HepG2 (cell line): ENCODE measurements at regions not wholly inside any gene's neighbourhood (a gene's known extent, or its start where the extent isn't known, plus 50 kb on each side); places are given as distances from the start of the nearest gene placed in this dataset.

Source experiments
- ATAC-seq: fragments of 200-7000 bp; cut with Tn5 transposase; 3 replicates; pipeline ENCODE4 v1.9.1; 2020; ENCODE audit warnings: mild to moderate bottlenecking, moderate library complexity
- BruUV-seq: library from RNA; stranded (reverse); fragments of 400-500 nt; replicated peaks from 2 replicates; lab custom pipeline; 2021; lab: Mats Ljungman, UMichigan
- CTCF ChIA-PET: fragments of 300-600 bp; formaldehyde crosslinking; extraction: SDS; loops from one replicate; lab custom pipeline; 2021; ENCODE audit warnings: low total read pairs, inconsistent platforms, low intra/inter-chr PET ratio; lab: Yijun Ruan, JAX
- POLR2A ChIA-PET: fragments of 350-600 bp; sonication (Branson Sonifier 250); formaldehyde crosslinking; loops from one replicate; lab custom pipeline; 2020; ENCODE audit warnings: antibody characterized with exemption, inconsistent platforms; lab: Yijun Ruan, JAX
- DNase-seq: peaks from one replicate; pipeline ENCODE4 v3.0.0-alpha.2; 2015; ENCODE audit warnings: low spot score
- FAIRE-seq: peaks from 3 replicates; lab custom pipeline; 2011; peaks lifted over from hg19 to GRCh38; lab: Jason Lieb, UNC
- H2AFZ ChIP-seq: one replicate; pipeline ENCODE4 v1.6.1; 2011; ENCODE audit warnings: low read length, inconsistent platforms
- H3K27ac ChIP-seq: fragments of 300-600 bp; 3 replicates; pipeline ENCODE4 v1.8.0; 2011; ENCODE audit warnings: mixed run types, mild to moderate bottlenecking, mixed read lengths, low read length, inconsistent platforms; ENCODE audit not compliant: insufficient read depth; ENCODE audit errors: extremely low read length
- H3K27me3 ChIP-seq, 2 experiments: fragments of 200-600 bp in 1 of 2; 2 replicates in 1 of 2; 3 replicates in 1 of 2; pipeline versions ENCODE4 v1.6.0 to v1.8.0; 2011; ENCODE audit warnings: low read length in 2 of 2, mild to moderate bottlenecking in 2 of 2, moderate library complexity in 2 of 2, inconsistent platforms in 1 of 2; ENCODE audit not compliant: insufficient read depth in 2 of 2, control insufficient read depth in 1 of 2
- H3K36me3 ChIP-seq, 2 experiments: fragments of 200-600 bp in 1 of 2; replicated peaks in 1 of 2; 2 replicates in 1 of 2; 3 replicates in 1 of 2; pipeline versions ENCODE4 v1.5.1 to v1.8.0; 2011; ENCODE audit warnings: low read length in 2 of 2, inconsistent platforms in 1 of 2; ENCODE audit not compliant: insufficient read depth in 2 of 2, control insufficient read depth in 1 of 2
- H3K4me1 ChIP-seq: 2 replicates; pipeline ENCODE4 v1.5.1; 2012; ENCODE audit warnings: low read length, inconsistent platforms; ENCODE audit not compliant: insufficient read depth
- H3K4me2 ChIP-seq: 2 replicates; pipeline ENCODE4 v1.6.0; 2011; ENCODE audit warnings: low read depth, low read length, inconsistent platforms
- H3K4me3 ChIP-seq, 3 experiments: fragments of 200-600 bp in 1 of 3; sonication (generic), shearing (Covaris generic) in 1 of 3; replicated peaks in 1 of 3; 2 replicates each; pipeline ENCODE4 v1.5.1; 2011 to 2016; ENCODE audit warnings: low read length in 3 of 3, inconsistent platforms in 2 of 3, low read depth in 2 of 3, mild to moderate bottlenecking in 2 of 3, control low read depth in 1 of 3, mixed read lengths in 1 of 3; ENCODE audit not compliant: insufficient read depth in 1 of 3
- H3K79me2 ChIP-seq: one replicate; pipeline ENCODE4 v1.6.1; 2011; ENCODE audit warnings: low read length, inconsistent platforms; ENCODE audit not compliant: insufficient read depth
- H3K9ac ChIP-seq: 2 replicates; pipeline ENCODE4 v1.6.0; 2011; ENCODE audit warnings: mild to moderate bottlenecking, low read depth, low read length, inconsistent platforms; ENCODE audit not compliant: insufficient read depth
- H3K9me3 ChIP-seq: 2 replicates; pipeline ENCODE4 v1.5.1; 2012; ENCODE audit warnings: mild to moderate bottlenecking, low read length
- H4K20me1 ChIP-seq: 2 replicates; pipeline ENCODE4 v1.6.0; 2011; ENCODE audit warnings: inconsistent platforms, mild to moderate bottlenecking, low read length, moderate library complexity; ENCODE audit not compliant: insufficient read depth
- BORCS8-MEF2B ChIP-seq: sonication (generic); formaldehyde crosslinking; IDR thresholded peaks from 2 replicates; pipeline ENCODE4 v1.8.0; 2022; ENCODE audit warnings: mild to moderate bottlenecking, missing genetic modification reagents
- CHD4 ChIP-seq: fragments of 200-600 bp; sonication (generic); IDR thresholded peaks from 2 replicates; pipeline ENCODE4 v1.7.0; 2017; ENCODE audit warnings: mild to moderate bottlenecking, low read length, borderline replicate concordance
- GFI1 ChIP-seq: sonication (generic); formaldehyde crosslinking; IDR thresholded peaks from 2 replicates; pipeline ENCODE4 v1.5.0; 2020; ENCODE audit warnings: missing genetic modification reagents, mild to moderate bottlenecking, borderline replicate concordance
- HOMEZ ChIP-seq: IDR thresholded peaks from 2 replicates; pipeline ENCODE4 v1.6.1; 2016; ENCODE audit warnings: low read depth
- KDM6A ChIP-seq: IDR thresholded peaks from 2 replicates; pipeline ENCODE4 v1.6.1; 2016; ENCODE audit warnings: low read depth
- MAFK ChIP-seq, 2 experiments: IDR thresholded peaks in 1 of 2; conservative IDR thresholded peaks in 1 of 2; 2 replicates each; pipeline ENCODE4 v1.6.1; 2011; ENCODE audit warnings: improper control_type of control experiment in 2 of 2, low read length in 2 of 2
- ONECUT2 ChIP-seq: sonication (generic); formaldehyde crosslinking; IDR thresholded peaks from 2 replicates; pipeline ENCODE4 v1.4.0; 2020; ENCODE audit warnings: missing genetic modification reagents
- SMARCC2 ChIP-seq: fragments of 450-650 bp; IDR thresholded peaks from 2 replicates; pipeline ENCODE4 v1.6.1; 2017; ENCODE audit warnings: antibody characterized with exemption, mild to moderate bottlenecking
- TCF7 ChIP-seq: sonication (generic); IDR thresholded peaks from 2 replicates; pipeline ENCODE4 v1.6.1; 2016; ENCODE audit warnings: antibody characterized with exemption, low read depth
- TMF1 ChIP-seq: sonication (generic); formaldehyde crosslinking; IDR thresholded peaks from 2 replicates; pipeline ENCODE4 v1.8.1; 2022; ENCODE audit warnings: low read depth, missing genetic modification reagents
- ZBTB1 ChIP-seq: sonication (generic); formaldehyde crosslinking; IDR thresholded peaks from 2 replicates; pipeline ENCODE4 v1.4.0; 2020; ENCODE audit warnings: missing genetic modification reagents, borderline replicate concordance
- ZNF224 ChIP-seq: sonication (generic); formaldehyde crosslinking; IDR thresholded peaks from 2 replicates; pipeline ENCODE4 v1.5.0; 2020; ENCODE audit warnings: mild to moderate bottlenecking, missing genetic modification reagents
- ZNF383 ChIP-seq: sonication (generic); formaldehyde crosslinking; IDR thresholded peaks from 2 replicates; pipeline ENCODE4 v1.4.0; 2020; ENCODE audit warnings: missing genetic modification reagents, mild to moderate bottlenecking, borderline replicate concordance
- ZNF552 ChIP-seq: sonication (generic); formaldehyde crosslinking; IDR thresholded peaks from 2 replicates; pipeline ENCODE4 v1.9.0; 2022; ENCODE audit warnings: missing genetic modification reagents, mild to moderate bottlenecking, borderline replicate concordance
- ZNF644 ChIP-seq: IDR thresholded peaks from 2 replicates; pipeline ENCODE4 v1.6.1; 2016; ENCODE audit warnings: low read depth
- WGBS: methylation state at CpG from one replicate; pipeline ENCODE4 v1.1.6; 2017; ENCODE audit warnings: low lambda C conversion rate; 5-methylcytosine and 5-hydroxymethylcytosine counted together
- in situ Hi-C: cut with HindIII; loops from 2 replicates; pipeline ENCODE4 v1.10.0; 2017; ENCODE audit warnings: low pct_unique_long_range_greater_than_20kb; ENCODE audit not compliant: extremely low pct_ligation_motif_present
- intact Hi-C: fragments of 100-400 bp; cut with micrococcal nuclease; formaldehyde crosslinking; loops from one replicate; pipeline ENCODE4 v1.10.0; 2022; ENCODE audit not compliant: unreplicated experiment

- TF ChIP-seq MAFK (conservative IDR thresholded peaks at IDR 0.05 in 1 of 2, IDR thresholded peaks at IDR 0.05 in 1 of 2; ENCODE audit: low read length in 2 of 2) (peak in 1 of 2 experiments; percentile 21; a peak in 1 of 4 replicates), HOMEZ (CRISPR knock-in tag) (no peak)
- ChIA-PET CTCF (no interaction called here), POLR2A (interaction anchor here (0.8 kb wide), 1 partner anchor 9 kb away, joined by 3 read pairs; no protein-coding TSS in a partner anchor)
- in situ Hi-C loops = no loop called here
- intact Hi-C loops = no loop called here
- WGBS = 31% methylated on average over 4 of the region's 4 CpGs
- no peak overlapping the region for H2AFZ ChIP-seq
- BruUV-seq = no TSS peak
- H3K27ac ChIP-seq = no peak overlapping the region
- no peak overlapping the region for H3K4me3 ChIP-seq
- no peak overlapping the region for H3K9ac ChIP-seq
- no peaks in the 10 kb centered on the region for H4K20me1 ChIP-seq
- H3K9me3 ChIP-seq = 0 out of 2 replicates have a peak, but pooled peaks cover 3% of the 10 kb centered on the region
- no peak for DNase-seq
- no peak for FAIRE-seq
- ATAC-seq = no peak; the same call in 2 of the 3 replicates
- H3K27me3 ChIP-seq = peaks cover 0 to 11% of the 10 kb centered on the region in 2 experiments; a peak in 1 of 5 replicates
- H3K4me2 ChIP-seq = no peak overlapping the region
- no peaks in the 10 kb centered on the region for H3K36me3 ChIP-seq
- H3K79me2 ChIP-seq = no peaks in the 10 kb centered on the region
- peaks cover 14% of the 10 kb centered on the region for H3K4me1 ChIP-seq
Observed at GRCh38 chr13:40096357-40096901, 441.0 kb downstream of the COG6 start.

GRCh38 chr13:40098246-40098645 lies 442.8 kb downstream of the COG6 start:
- H3K4me3 ChIP-seq = no peak overlapping the region
- no peak for DNase-seq
- no peak overlapping the region for H3K9ac ChIP-seq
- 30% methylated on average over 7 of the region's 7 CpGs for WGBS
- H3K27ac ChIP-seq = no peak overlapping the region
- H4K20me1 ChIP-seq = no peaks in the 10 kb centered on the region
- no peak overlapping the region for H2AFZ ChIP-seq
- BruUV-seq = no TSS peak
- H3K36me3 ChIP-seq = no peaks in the 10 kb centered on the region
- H3K79me2 ChIP-seq = no peaks in the 10 kb centered on the region
- TF ChIP-seq SMARCC2 (no peak), BORCS8-MEF2B (no peak), ZNF383 (no peak), ONECUT2 (CRISPR knock-in tag) (no peak), KDM6A (CRISPR knock-in tag) (no peak), CHD4 (no peak), ZBTB1 (CRISPR knock-in tag) (no peak), ZNF224 (CRISPR knock-in tag) (no peak), ZNF644 (CRISPR knock-in tag) (no peak), TMF1 (no peak), TCF7 (no peak), ZNF552 (no peak), GFI1 (CRISPR knock-in tag) (no peak)
- ATAC-seq = no peak
- FAIRE-seq = no peak
- peaks cover 0 to 15% of the 10 kb centered on the region in 2 experiments; a peak in 1 of 5 replicates for H3K27me3 ChIP-seq
- intact Hi-C loops (no loop called here), in situ Hi-C loops (no loop called here)
- CTCF ChIA-PET = no interaction called here
- H3K4me2 ChIP-seq = no peak overlapping the region
- POLR2A ChIA-PET = no interaction called here
- H3K4me1 ChIP-seq = peaks cover 29% of the 10 kb centered on the region
- 0 out of 2 replicates have a peak, but pooled peaks cover 3% of the 10 kb centered on the region for H3K9me3 ChIP-seq
